K562 (cell line): ENCODE measurements at regions not wholly inside any gene's neighbourhood (a gene's known extent, or its start where the extent isn't known, plus 50 kb on each side); places are given as distances from the start of the nearest gene placed in this dataset.

Experiments used
- ATAC-seq: fragments of 200-7000 bp; cut with Tn5 transposase; 3 replicates; pipeline ENCODE4 v1.9.1; 2020; ENCODE audit warnings: moderate library complexity
- BruUV-seq: library from RNA; stranded (reverse); fragments of 400-500 nt; replicated peaks from 2 replicates; lab custom pipeline; 2021; lab: Mats Ljungman, UMichigan
- CTCF ChIA-PET: fragments of 300-600 bp; formaldehyde crosslinking; extraction: SDS; loops from one replicate; lab custom pipeline; 2021; ENCODE audit warnings: low intra/inter-chr PET ratio; lab: Yijun Ruan, JAX
- POLR2A ChIA-PET: fragments of 300-600, 350-650 bp; sonication (Branson Sonifier 250); formaldehyde crosslinking; extraction: SDS; loops from one replicate; lab custom pipeline; 2021; ENCODE audit warnings: antibody characterized with exemption, inconsistent platforms; lab: Yijun Ruan, JAX
- DNase-seq, 4 experiments: peaks; one replicate each; pipeline versions ENCODE4 v3.0.0 to v3.0.0-alpha.2; 2011 to 2018; ENCODE audit warnings: low spot score in 3 of 4, mixed read lengths in 3 of 4; ENCODE audit errors: extremely low read depth in 1 of 4
- FAIRE-seq: peaks from 2 replicates; lab custom pipeline; 2011; peaks lifted over from hg19 to GRCh38; lab: Jason Lieb, UNC
- H2AFZ ChIP-seq: 2 replicates; pipeline ENCODE4 v1.6.0; 2011; ENCODE audit warnings: low read depth, low read length, control low read depth, inconsistent platforms
- H3K27ac ChIP-seq: fragments of 200-600 bp; 3 replicates; pipeline ENCODE4 v1.8.0; 2011; ENCODE audit warnings: low read depth, mild to moderate bottlenecking, control low read depth, inconsistent platforms, low read length, moderate library complexity, mixed read lengths; ENCODE audit errors: extremely low read depth
- H3K27me3 ChIP-seq, 2 experiments: fragments of 300-600 bp in 1 of 2; 2 replicates in 1 of 2; 3 replicates in 1 of 2; pipeline versions ENCODE4 v1.6.0 to v1.8.0; 2011; ENCODE audit warnings: inconsistent platforms in 2 of 2, low read length in 2 of 2, mild to moderate bottlenecking in 1 of 2, mixed read lengths in 1 of 2, moderate library complexity in 1 of 2; ENCODE audit not compliant: control insufficient read depth in 2 of 2, insufficient read depth in 2 of 2
- H3K36me3 ChIP-seq: fragments of 300-600 bp; 3 replicates; pipeline ENCODE4 v1.8.0; 2011; ENCODE audit warnings: mild to moderate bottlenecking, low read length, inconsistent platforms; ENCODE audit not compliant: control insufficient read depth, insufficient read depth
- H3K4me1 ChIP-seq, 2 experiments: fragments of 200-600 bp in 1 of 2; replicated peaks in 1 of 2; 2 replicates in 1 of 2; 3 replicates in 1 of 2; pipeline versions ENCODE4 v1.5.1 to v1.8.0; 2011; ENCODE audit warnings: inconsistent platforms in 2 of 2, low read length in 2 of 2, mild to moderate bottlenecking in 1 of 2, mixed read lengths in 1 of 2, moderate library complexity in 1 of 2; ENCODE audit not compliant: control insufficient read depth in 2 of 2, insufficient read depth in 2 of 2
- H3K4me2 ChIP-seq: 2 replicates; pipeline ENCODE4 v1.6.1; 2011; ENCODE audit warnings: low read length, control low read depth, inconsistent platforms, mixed read lengths; ENCODE audit not compliant: insufficient read depth
- H3K4me3 ChIP-seq: fragments of 200-600 bp; sonication (generic), shearing (Covaris generic); 2 replicates; pipeline ENCODE4 v1.5.1; 2016; ENCODE audit warnings: control low read depth, inconsistent platforms
- H3K79me2 ChIP-seq: fragments of 200-600 bp; 3 replicates; pipeline ENCODE4 v1.8.0; 2011; ENCODE audit warnings: low read length, inconsistent platforms; ENCODE audit not compliant: control insufficient read depth, insufficient read depth
- H3K9ac ChIP-seq, 2 experiments: 2 replicates each; pipeline versions ENCODE4 v1.6.0 to v1.6.1; 2011; ENCODE audit warnings: low read depth in 2 of 2, low read length in 2 of 2, control low read depth in 1 of 2, inconsistent platforms in 1 of 2, mild to moderate bottlenecking in 1 of 2, mixed read lengths in 1 of 2; ENCODE audit not compliant: insufficient read depth in 1 of 2
- H3K9me1 ChIP-seq: one replicate; pipeline ENCODE4 v1.6.0; 2011; ENCODE audit warnings: inconsistent platforms, mild to moderate bottlenecking, low read length, moderate library complexity; ENCODE audit not compliant: control insufficient read depth, insufficient read depth
- H3K9me3 ChIP-seq: replicated peaks from 2 replicates; pipeline ENCODE4 v1.5.1; 2011; ENCODE audit warnings: low read depth, low read length, inconsistent platforms; ENCODE audit not compliant: control insufficient read depth, insufficient read depth
- H4K20me1 ChIP-seq: replicated peaks from 2 replicates; pipeline ENCODE4 v1.6.1; 2011; ENCODE audit warnings: low read length, inconsistent platforms, mixed read lengths; ENCODE audit not compliant: control insufficient read depth, insufficient read depth
- CHD1 ChIP-seq: fragments of 200-600 bp; sonication (generic); IDR thresholded peaks from one replicate; pipeline ENCODE4 v1.6.1; 2012; ENCODE audit warnings: mild to moderate bottlenecking, moderate library complexity, low read length, inconsistent platforms
- DACH1 ChIP-seq: fragments of 450-650 bp; IDR thresholded peaks from 2 replicates; pipeline ENCODE4 v1.6.1; 2018; ENCODE audit not compliant: partially characterized antibody
- KDM1A ChIP-seq, 2 experiments: fragments of 450-650 bp; IDR thresholded peaks; 2 replicates each; pipeline ENCODE4 v1.6.1; 2016; ENCODE audit warnings: mild to moderate bottlenecking in 2 of 2
- L3MBTL2 ChIP-seq: fragments of 450-650 bp; IDR thresholded peaks from 2 replicates; pipeline ENCODE4 v1.6.1; 2016; ENCODE audit warnings: mild to moderate bottlenecking, moderate library complexity
- LEF1 ChIP-seq: fragments of 450-650 bp; IDR thresholded peaks from 2 replicates; pipeline ENCODE4 v1.6.1; 2016; ENCODE audit warnings: mild to moderate bottlenecking
- MTA1 ChIP-seq: fragments of 450-650 bp; IDR thresholded peaks from 2 replicates; pipeline ENCODE4 v1.6.1; 2017; ENCODE audit warnings: borderline replicate concordance
- NBN ChIP-seq: fragments of 450-650 bp; IDR thresholded peaks from 2 replicates; pipeline ENCODE4 v1.6.1; 2016; ENCODE audit warnings: low read depth, mild to moderate bottlenecking
- NFIX ChIP-seq: fragments of 250-450 bp; sonication (Bioruptor Pico); IDR thresholded peaks from 2 replicates; pipeline ENCODE4 v1.4.0; 2020; ENCODE audit warnings: low read depth, mild to moderate bottlenecking, moderate library complexity
- POLR2H ChIP-seq: IDR thresholded peaks from 2 replicates; pipeline ENCODE4 v1.6.1; 2016; ENCODE audit warnings: missing genetic modification characterization, low read depth, mild to moderate bottlenecking, control low read depth, missing compliant biosample characterization, moderate library complexity
- PRMT5 ChIP-seq: sonication (generic); formaldehyde crosslinking; IDR thresholded peaks from 2 replicates; pipeline ENCODE4 v1.5.0; 2020; ENCODE audit warnings: missing genetic modification reagents
- U2AF2 ChIP-seq: fragments of 200-400 bp; formaldehyde crosslinking; optimal IDR thresholded peaks from 2 replicates; pipeline ENCODE3; 2017; ENCODE audit warnings: low read depth, mild to moderate bottlenecking, low read length
- ZNF239 ChIP-seq: fragments of 250-450 bp; sonication (Bioruptor Pico); IDR thresholded peaks from 2 replicates; pipeline ENCODE4 v1.4.0; 2020; ENCODE audit warnings: mild to moderate bottlenecking
- ZSCAN29 ChIP-seq: fragments of 450-650 bp; IDR thresholded peaks from 2 replicates; pipeline ENCODE4 v1.6.1; 2017
- WGBS: fragments of 100-300 bp; shearing (Covaris generic); methylation state at CpG from one replicate; pipeline ENCODE4 v1.1.6; 2016; ENCODE audit warnings: low coverage, mixed read lengths; ENCODE audit not compliant: insufficient coverage; ENCODE audit errors: missing lambda C conversion rate; 5-methylcytosine and 5-hydroxymethylcytosine counted together
- in situ Hi-C: fragments of 300-500 bp; cut with MboI; formaldehyde crosslinking; loops from 4 replicates; pipeline ENCODE4 v1.15.0; 2018; ENCODE audit warnings: inconsistent platforms, mixed read lengths
- intact Hi-C: fragments of 100-400 bp; cut with micrococcal nuclease; formaldehyde crosslinking; loops from 2 replicates; pipeline ENCODE4 v1.14.2; 2022
- TF ChIP-seq, protein P1 (sequence below): sonication (generic); formaldehyde crosslinking; IDR thresholded peaks from 2 replicates; pipeline ENCODE4 v1.8.1; 2023; ENCODE audit warnings: mild to moderate bottlenecking, missing genetic modification reagents
- TF ChIP-seq, protein P2 (sequence below): conservative IDR thresholded peaks from 2 replicates; pipeline ENCODE4 v1.6.1; 2011; ENCODE audit warnings: low read depth, mild to moderate bottlenecking, low read length; ENCODE audit not compliant: control insufficient read depth
- TF ChIP-seq, protein P3 (sequence below): fragments of 250-450 bp; sonication (Bioruptor Pico); IDR thresholded peaks from 2 replicates; pipeline ENCODE4 v1.4.0; 2020; ENCODE audit warnings: mild to moderate bottlenecking
- TF ChIP-seq, protein P4 (sequence below): fragments of 450-650 bp; IDR thresholded peaks from 2 replicates; pipeline ENCODE4 v1.6.1; 2016; ENCODE audit warnings: missing biosample characterization, missing genetic modification characterization
- TF ChIP-seq, protein P5 (sequence below): fragments of 250-450 bp; sonication (Bioruptor Pico); IDR thresholded peaks from 2 replicates; pipeline ENCODE4 v1.5.0; 2020; ENCODE audit warnings: mild to moderate bottlenecking

DNA sequence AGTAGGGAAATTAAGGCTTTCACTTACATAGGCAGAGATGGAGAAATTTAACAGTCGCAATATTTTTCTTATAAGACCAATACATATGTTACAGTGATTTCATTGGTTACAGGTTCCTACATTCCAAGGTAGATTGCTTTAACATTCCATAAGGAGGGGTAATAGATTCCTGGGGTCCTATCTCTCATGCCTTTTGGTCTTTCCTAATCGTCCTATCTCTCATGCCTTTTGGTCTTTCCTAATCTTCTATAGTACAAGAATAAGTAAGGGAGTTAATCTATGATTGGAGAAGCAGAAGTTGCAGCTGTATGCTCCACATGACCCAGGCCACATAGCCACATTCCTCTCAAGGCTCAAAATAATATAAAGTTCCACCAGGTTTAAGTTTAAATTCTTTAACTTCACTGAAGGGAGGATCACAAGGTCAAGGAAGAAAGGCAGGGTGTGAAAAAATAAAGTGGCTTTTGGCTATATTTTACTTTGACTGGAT, 285.0 kb upstream of the BOD1L1 start:
- Histone ChIP-seq H3K4me2 (no peak overlapping the region), H3K27me3 (no peaks in the 10 kb centered on the region), H3K4me1 (no peaks in the 10 kb centered on the region), H3K36me3 (no peaks in the 10 kb centered on the region), H2AFZ (no peak overlapping the region), H3K9ac (no peak overlapping the region), H3K9me1 (no peaks in the 10 kb centered on the region), H3K9me3 (no peaks in the 10 kb centered on the region), H3K4me3 (no peak overlapping the region), H3K27ac (no peak overlapping the region), H4K20me1 (no peaks in the 10 kb centered on the region), H3K79me2 (no peaks in the 10 kb centered on the region)
- BruUV-seq = no TSS peak
- DNase-seq (no peak), ATAC-seq (no peak), FAIRE-seq (no peak)
- POLR2A ChIA-PET = no interaction called here
- intact Hi-C loops = no loop called here
- CTCF ChIA-PET = no interaction called here
- in situ Hi-C loops = no loop called here
- 0% methylated on average over 2 of the region's 2 CpGs for WGBS
- TF ChIP-seq LEF1 (no peak), U2AF2 (no peak), CHD1 (no peak), DACH1 (no peak), ZNF239 (no peak), KDM1A (IDR thresholded peaks at IDR 0.05) (no peak), MTA1 (no peak), ZSCAN29 (no peak), NBN (no peak), NFIX (CRISPR knock-in tag) (no peak), PRMT5 (CRISPR knock-in tag) (no peak), L3MBTL2 (no peak), POLR2H (tag) (no peak)
- TF ChIP-seq, protein P1, sequence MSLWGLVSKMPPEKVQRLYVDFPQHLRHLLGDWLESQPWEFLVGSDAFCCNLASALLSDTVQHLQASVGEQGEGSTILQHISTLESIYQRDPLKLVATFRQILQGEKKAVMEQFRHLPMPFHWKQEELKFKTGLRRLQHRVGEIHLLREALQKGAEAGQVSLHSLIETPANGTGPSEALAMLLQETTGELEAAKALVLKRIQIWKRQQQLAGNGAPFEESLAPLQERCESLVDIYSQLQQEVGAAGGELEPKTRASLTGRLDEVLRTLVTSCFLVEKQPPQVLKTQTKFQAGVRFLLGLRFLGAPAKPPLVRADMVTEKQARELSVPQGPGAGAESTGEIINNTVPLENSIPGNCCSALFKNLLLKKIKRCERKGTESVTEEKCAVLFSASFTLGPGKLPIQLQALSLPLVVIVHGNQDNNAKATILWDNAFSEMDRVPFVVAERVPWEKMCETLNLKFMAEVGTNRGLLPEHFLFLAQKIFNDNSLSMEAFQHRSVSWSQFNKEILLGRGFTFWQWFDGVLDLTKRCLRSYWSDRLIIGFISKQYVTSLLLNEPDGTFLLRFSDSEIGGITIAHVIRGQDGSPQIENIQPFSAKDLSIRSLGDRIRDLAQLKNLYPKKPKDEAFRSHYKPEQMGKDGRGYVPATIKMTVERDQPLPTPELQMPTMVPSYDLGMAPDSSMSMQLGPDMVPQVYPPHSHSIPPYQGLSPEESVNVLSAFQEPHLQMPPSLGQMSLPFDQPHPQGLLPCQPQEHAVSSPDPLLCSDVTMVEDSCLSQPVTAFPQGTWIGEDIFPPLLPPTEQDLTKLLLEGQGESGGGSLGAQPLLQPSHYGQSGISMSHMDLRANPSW (CRISPR knock-in tag) = no peak
- TF ChIP-seq, protein P2, sequence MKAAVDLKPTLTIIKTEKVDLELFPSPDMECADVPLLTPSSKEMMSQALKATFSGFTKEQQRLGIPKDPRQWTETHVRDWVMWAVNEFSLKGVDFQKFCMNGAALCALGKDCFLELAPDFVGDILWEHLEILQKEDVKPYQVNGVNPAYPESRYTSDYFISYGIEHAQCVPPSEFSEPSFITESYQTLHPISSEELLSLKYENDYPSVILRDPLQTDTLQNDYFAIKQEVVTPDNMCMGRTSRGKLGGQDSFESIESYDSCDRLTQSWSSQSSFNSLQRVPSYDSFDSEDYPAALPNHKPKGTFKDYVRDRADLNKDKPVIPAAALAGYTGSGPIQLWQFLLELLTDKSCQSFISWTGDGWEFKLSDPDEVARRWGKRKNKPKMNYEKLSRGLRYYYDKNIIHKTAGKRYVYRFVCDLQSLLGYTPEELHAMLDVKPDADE = no peak
- TF ChIP-seq, protein P3, sequence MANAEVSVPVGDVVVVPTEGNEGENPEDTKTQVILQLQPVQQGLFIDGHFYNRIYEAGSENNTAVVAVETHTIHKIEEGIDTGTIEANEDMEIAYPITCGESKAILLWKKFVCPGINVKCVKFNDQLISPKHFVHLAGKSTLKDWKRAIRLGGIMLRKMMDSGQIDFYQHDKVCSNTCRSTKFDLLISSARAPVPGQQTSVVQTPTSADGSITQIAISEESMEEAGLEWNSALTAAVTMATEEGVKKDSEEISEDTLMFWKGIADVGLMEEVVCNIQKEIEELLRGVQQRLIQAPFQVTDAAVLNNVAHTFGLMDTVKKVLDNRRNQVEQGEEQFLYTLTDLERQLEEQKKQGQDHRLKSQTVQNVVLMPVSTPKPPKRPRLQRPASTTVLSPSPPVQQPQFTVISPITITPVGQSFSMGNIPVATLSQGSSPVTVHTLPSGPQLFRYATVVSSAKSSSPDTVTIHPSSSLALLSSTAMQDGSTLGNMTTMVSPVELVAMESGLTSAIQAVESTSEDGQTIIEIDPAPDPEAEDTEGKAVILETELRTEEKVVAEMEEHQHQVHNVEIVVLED (CRISPR knock-in tag) = no peak
- TF ChIP-seq, protein P4, sequence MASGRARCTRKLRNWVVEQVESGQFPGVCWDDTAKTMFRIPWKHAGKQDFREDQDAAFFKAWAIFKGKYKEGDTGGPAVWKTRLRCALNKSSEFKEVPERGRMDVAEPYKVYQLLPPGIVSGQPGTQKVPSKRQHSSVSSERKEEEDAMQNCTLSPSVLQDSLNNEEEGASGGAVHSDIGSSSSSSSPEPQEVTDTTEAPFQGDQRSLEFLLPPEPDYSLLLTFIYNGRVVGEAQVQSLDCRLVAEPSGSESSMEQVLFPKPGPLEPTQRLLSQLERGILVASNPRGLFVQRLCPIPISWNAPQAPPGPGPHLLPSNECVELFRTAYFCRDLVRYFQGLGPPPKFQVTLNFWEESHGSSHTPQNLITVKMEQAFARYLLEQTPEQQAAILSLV = no peak
- TF ChIP-seq, protein P5, sequence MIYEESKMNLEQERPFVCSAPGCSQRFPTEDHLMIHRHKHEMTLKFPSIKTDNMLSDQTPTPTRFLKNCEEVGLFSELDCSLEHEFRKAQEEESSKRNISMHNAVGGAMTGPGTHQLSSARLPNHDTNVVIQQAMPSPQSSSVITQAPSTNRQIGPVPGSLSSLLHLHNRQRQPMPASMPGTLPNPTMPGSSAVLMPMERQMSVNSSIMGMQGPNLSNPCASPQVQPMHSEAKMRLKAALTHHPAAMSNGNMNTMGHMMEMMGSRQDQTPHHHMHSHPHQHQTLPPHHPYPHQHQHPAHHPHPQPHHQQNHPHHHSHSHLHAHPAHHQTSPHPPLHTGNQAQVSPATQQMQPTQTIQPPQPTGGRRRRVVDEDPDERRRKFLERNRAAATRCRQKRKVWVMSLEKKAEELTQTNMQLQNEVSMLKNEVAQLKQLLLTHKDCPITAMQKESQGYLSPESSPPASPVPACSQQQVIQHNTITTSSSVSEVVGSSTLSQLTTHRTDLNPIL (CRISPR knock-in tag) = no peak
